T-helper 2 cell treated with Interferon-gamma antibody and Interleukin-4, amounts not matched to agents 5 μg/mL and 100 μg/mL, for 36 hours (primary cell): ENCODE measurements at regions not wholly inside any gene's neighbourhood (a gene's known extent, or its start where the extent isn't known, plus 50 kb on each side); places are given as distances from the start of the nearest gene placed in this dataset.

Source experiments
- DNase-seq: peaks from one replicate; pipeline ENCODE4 v3.0.0; 2021; ENCODE audit warnings: low spot score
- H3K27ac Mint-ChIP-seq: one replicate; pipeline ENCODE4 v1.8.0; 2021; ENCODE audit warnings: mild to moderate bottlenecking, mixed read lengths
- H3K27me3 Mint-ChIP-seq: one replicate; pipeline ENCODE4 v1.8.0; 2021; ENCODE audit warnings: low read depth, mixed read lengths
- H3K36me3 Mint-ChIP-seq: one replicate; pipeline ENCODE4 v1.8.0; 2021; ENCODE audit warnings: low read depth, mixed read lengths
- H3K4me1 Mint-ChIP-seq: one replicate; pipeline ENCODE4 v1.8.0; 2021; ENCODE audit warnings: low read depth, mixed read lengths
- H3K4me3 Mint-ChIP-seq: one replicate; pipeline ENCODE4 v1.8.0; 2022; ENCODE audit warnings: mild to moderate bottlenecking, moderate library complexity, mixed read lengths
- H3K9me3 Mint-ChIP-seq: one replicate; pipeline ENCODE4 v1.8.0; 2021; ENCODE audit warnings: mixed read lengths

DNA sequence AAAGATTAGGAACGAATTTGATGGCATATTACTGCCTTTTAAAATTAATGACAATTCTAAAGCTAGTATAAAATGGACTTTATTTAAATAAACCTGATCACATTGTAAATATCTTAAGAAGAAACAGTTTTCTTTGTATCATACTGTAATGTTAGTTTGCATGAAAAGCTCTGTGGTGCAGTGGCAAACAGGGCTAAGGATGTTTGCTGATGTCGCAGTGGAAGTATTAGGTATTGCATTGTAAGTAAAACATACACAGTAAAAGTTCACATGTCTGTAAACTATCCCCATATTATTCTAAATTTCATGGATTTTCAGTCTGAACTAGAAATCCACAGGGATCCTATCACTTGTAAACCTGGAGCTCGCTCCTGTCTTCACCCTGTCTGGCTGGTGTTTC, 252.6 kb upstream of the ZNF32 start:
- no peak for DNase-seq
- Mint-ChIP-seq H3K27me3 (peaks cover 3% of the 10 kb centered on the region), H3K27ac (no peak overlapping the region), H3K4me1 (no peaks in the 10 kb centered on the region), H3K9me3 (no peaks in the 10 kb centered on the region), H3K36me3 (no peaks in the 10 kb centered on the region), H3K4me3 (no peak overlapping the region)

GRCh38 chr10:43900571-43900970, 251.9 kb upstream of the ZNF32 start:
- H3K27ac Mint-ChIP-seq, result no peak overlapping the region
- H3K36me3 Mint-ChIP-seq, result no peaks in the 10 kb centered on the region

GRCh38 chr10:43899224-43899959, 250.7 kb upstream of the ZNF32 start:
- Mint-ChIP-seq H3K9me3 (no peaks in the 10 kb centered on the region), H3K36me3 (no peaks in the 10 kb centered on the region), H3K27me3 (peaks cover 3% of the 10 kb centered on the region), H3K27ac (no peak overlapping the region), H3K4me3 (no peak overlapping the region), H3K4me1 (no peaks in the 10 kb centered on the region)
- no peak for DNase-seq

More at GRCh38 chr10:43900571-43900970, 251.9 kb upstream of the ZNF32 start:
- no peaks in the 10 kb centered on the region for H3K27me3 Mint-ChIP-seq
- no peak overlapping the region for H3K4me3 Mint-ChIP-seq
- H3K9me3 Mint-ChIP-seq, result no peaks in the 10 kb centered on the region
- no peak for DNase-seq
- no peaks in the 10 kb centered on the region for H3K4me1 Mint-ChIP-seq

- no peak for DNase-seq
- Mint-ChIP-seq H3K27me3 (peaks cover 6% of the 10 kb centered on the region), H3K4me1 (no peaks in the 10 kb centered on the region), H3K27ac (no peak overlapping the region), H3K4me3 (no peak overlapping the region), H3K9me3 (no peaks in the 10 kb centered on the region), H3K36me3 (no peaks in the 10 kb centered on the region)
Measured at GRCh38 chr10:43898592-43898991, 249.9 kb upstream of the ZNF32 start.

- no peaks in the 10 kb centered on the region for H3K9me3 Mint-ChIP-seq
- no peak overlapping the region for H3K27ac Mint-ChIP-seq
- DNase-seq, result no peak
- H3K36me3 Mint-ChIP-seq, result no peaks in the 10 kb centered on the region
- peaks cover 6% of the 10 kb centered on the region for H3K27me3 Mint-ChIP-seq
- no peak overlapping the region for H3K4me3 Mint-ChIP-seq
- no peaks in the 10 kb centered on the region for H3K4me1 Mint-ChIP-seq
Measured at GRCh38 chr10:43897765-43898419, 249.2 kb upstream of the ZNF32 start.

- H3K36me3 Mint-ChIP-seq, result no peaks in the 10 kb centered on the region
- H3K27ac Mint-ChIP-seq, result no peak overlapping the region
- H3K9me3 Mint-ChIP-seq, result no peaks in the 10 kb centered on the region
- DNase-seq, result no peak
- H3K4me1 Mint-ChIP-seq, result no peaks in the 10 kb centered on the region
- H3K4me3 Mint-ChIP-seq, result no peak overlapping the region
- H3K27me3 Mint-ChIP-seq, result peaks cover 24% of the 10 kb centered on the region
Measured at GRCh38 chr10:43892062-43892770, 243.5 kb upstream of the ZNF32 start.

GRCh38 chr10:43891241-43891640, 242.6 kb upstream of the ZNF32 start:
- H3K36me3 Mint-ChIP-seq, result no peaks in the 10 kb centered on the region
- H3K9me3 Mint-ChIP-seq, result no peaks in the 10 kb centered on the region
- no peak overlapping the region for H3K27ac Mint-ChIP-seq
- no peak for DNase-seq
- H3K4me3 Mint-ChIP-seq, result no peak overlapping the region
- no peaks in the 10 kb centered on the region for H3K4me1 Mint-ChIP-seq
- peaks cover 32% of the 10 kb centered on the region for H3K27me3 Mint-ChIP-seq

DNA sequence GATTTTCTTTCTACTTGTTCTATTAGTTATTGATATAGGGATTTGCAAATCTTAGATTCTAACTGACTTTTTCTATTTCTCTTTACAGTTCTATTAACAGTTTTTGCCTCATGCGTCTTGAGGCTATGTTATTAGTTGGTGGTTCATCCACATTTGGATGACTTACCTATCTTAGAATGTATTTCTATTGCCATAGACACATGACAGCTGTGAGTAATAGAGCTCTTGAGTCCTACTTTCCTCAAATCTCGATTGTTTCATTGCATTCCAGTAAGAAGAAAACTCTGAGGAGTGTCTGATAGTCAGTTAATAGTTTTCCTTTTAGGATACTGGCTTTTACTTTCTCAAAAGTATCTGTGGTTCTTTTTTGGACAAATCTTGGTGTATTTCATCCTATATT, 241.4 kb upstream of the ZNF32 start:
- H3K4me3 Mint-ChIP-seq, result no peak overlapping the region
- no peak overlapping the region for H3K27ac Mint-ChIP-seq
- H3K9me3 Mint-ChIP-seq, result no peaks in the 10 kb centered on the region
- peaks cover 34% of the 10 kb centered on the region for H3K27me3 Mint-ChIP-seq
- no peaks in the 10 kb centered on the region for H3K36me3 Mint-ChIP-seq
- H3K4me1 Mint-ChIP-seq, result no peaks in the 10 kb centered on the region
- DNase-seq, result no peak

- H3K9me3 Mint-ChIP-seq, result no peaks in the 10 kb centered on the region
Measured at GRCh38 chr10:43888586-43888985, 239.9 kb upstream of the ZNF32 start.

DNA sequence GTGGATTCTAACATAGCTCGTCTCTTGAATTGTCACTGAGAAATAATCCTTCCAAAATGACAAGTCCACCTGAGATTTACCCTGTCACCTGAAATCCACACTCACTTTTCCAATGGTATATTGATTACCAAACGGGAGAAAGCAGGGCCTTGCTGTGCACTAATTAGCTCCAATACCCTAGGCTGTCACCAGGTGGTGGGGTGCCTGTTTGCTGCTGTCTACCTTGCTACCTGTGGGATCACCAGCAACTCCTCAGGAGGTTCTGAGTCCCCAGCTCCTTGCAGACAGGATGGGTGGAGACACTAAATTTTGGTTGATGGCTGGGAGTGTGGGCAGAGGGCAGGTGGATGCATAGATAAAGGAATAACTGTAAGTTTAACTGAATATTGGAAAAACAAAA, 237.2 kb upstream of the ZNF32 start:
- Mint-ChIP-seq H3K4me1 (no peaks in the 10 kb centered on the region), H3K27ac (no peak overlapping the region), H3K36me3 (no peaks in the 10 kb centered on the region), H3K4me3 (no peak overlapping the region), H3K9me3 (no peaks in the 10 kb centered on the region), H3K27me3 (peaks cover 27% of the 10 kb centered on the region)
- DNase-seq, result no peak

More at GRCh38 chr10:43888586-43888985, 239.9 kb upstream of the ZNF32 start:
- Mint-ChIP-seq H3K4me1 (no peaks in the 10 kb centered on the region), H3K27ac (no peak overlapping the region), H3K27me3 (peaks cover 29% of the 10 kb centered on the region), H3K4me3 (no peak overlapping the region), H3K36me3 (no peaks in the 10 kb centered on the region)
- DNase-seq, result no peak

DNA sequence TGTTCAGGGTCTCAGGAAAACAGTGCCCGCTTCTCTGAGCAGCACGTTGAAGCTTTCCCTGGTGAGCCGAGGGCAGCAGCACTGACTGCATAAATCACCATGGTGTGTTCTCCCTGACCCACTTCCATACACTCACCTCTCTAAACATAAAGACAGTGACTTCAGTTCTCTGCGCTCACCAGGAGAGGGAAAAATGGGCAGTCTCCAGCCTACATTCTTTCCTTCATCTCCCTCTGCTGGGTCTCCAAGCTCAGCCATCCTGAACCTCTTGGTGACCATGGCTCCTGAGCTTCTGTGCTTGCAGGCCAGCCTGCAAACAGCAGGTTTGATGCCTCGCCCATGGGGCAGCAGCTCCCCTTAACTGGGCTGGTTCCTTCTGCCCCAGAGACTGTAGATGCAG, 236.6 kb upstream of the ZNF32 start:
- H3K9me3 Mint-ChIP-seq, result no peaks in the 10 kb centered on the region
- H3K27me3 Mint-ChIP-seq, result peaks cover 24% of the 10 kb centered on the region
- no peak overlapping the region for H3K4me3 Mint-ChIP-seq
- no peak overlapping the region for H3K27ac Mint-ChIP-seq
- H3K4me1 Mint-ChIP-seq, result no peaks in the 10 kb centered on the region
- DNase-seq, result no peak
- H3K36me3 Mint-ChIP-seq, result no peaks in the 10 kb centered on the region

GRCh38 chr10:43884501-43885105, 235.9 kb upstream of the ZNF32 start:
- no peaks in the 10 kb centered on the region for H3K4me1 Mint-ChIP-seq
- peaks cover 24% of the 10 kb centered on the region for H3K27me3 Mint-ChIP-seq
- DNase-seq, result no peak
- H3K27ac Mint-ChIP-seq, result no peak overlapping the region
- no peak overlapping the region for H3K4me3 Mint-ChIP-seq
- H3K9me3 Mint-ChIP-seq, result no peaks in the 10 kb centered on the region
- H3K36me3 Mint-ChIP-seq, result no peaks in the 10 kb centered on the region

DNA sequence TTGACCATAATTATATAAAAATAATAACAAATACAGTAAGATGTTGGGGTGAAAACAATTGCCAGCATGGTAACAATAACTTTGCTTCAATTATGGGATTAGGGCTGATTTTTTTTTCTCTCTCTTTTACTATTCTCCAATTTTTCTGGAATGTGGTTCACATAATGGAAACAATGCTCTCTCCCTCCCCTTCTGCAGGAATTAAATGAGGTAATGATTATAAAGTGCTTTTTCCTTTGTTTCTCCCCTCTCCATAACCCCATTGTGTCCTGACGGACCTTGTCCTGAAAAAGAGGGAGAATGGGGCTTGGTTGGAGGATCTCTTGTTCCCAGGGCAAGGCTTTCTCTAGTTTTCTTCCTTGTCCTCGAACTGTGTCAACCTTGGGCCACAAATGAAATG, 234.0 kb upstream of the ZNF32 start:
- peaks cover 17% of the 10 kb centered on the region for H3K27me3 Mint-ChIP-seq
- H3K4me3 Mint-ChIP-seq, result no peak overlapping the region
- DNase-seq, result no peak
- H3K36me3 Mint-ChIP-seq, result no peaks in the 10 kb centered on the region
- no peaks in the 10 kb centered on the region for H3K4me1 Mint-ChIP-seq
- H3K9me3 Mint-ChIP-seq, result no peaks in the 10 kb centered on the region
- H3K27ac Mint-ChIP-seq, result no peak overlapping the region

- no peak for DNase-seq
- H3K27me3 Mint-ChIP-seq, result peaks cover 9% of the 10 kb centered on the region
Measured at GRCh38 chr10:43881657-43882056, 233.0 kb upstream of the ZNF32 start.

More at GRCh38 chr10:43881657-43882056, 233.0 kb upstream of the ZNF32 start:
- H3K4me1 Mint-ChIP-seq, result no peaks in the 10 kb centered on the region
- no peaks in the 10 kb centered on the region for H3K36me3 Mint-ChIP-seq
- H3K9me3 Mint-ChIP-seq, result no peaks in the 10 kb centered on the region
- H3K27ac Mint-ChIP-seq, result no peak overlapping the region
- no peak overlapping the region for H3K4me3 Mint-ChIP-seq
